Inflammatory macrophage treated with lipopolysaccharide for 4 hours (primary cell): ENCODE measurements at regions not wholly inside any gene's neighbourhood (a gene's known extent, or its start where the extent isn't known, plus 50 kb on each side); places are given as distances from the start of the nearest gene placed in this dataset.

ENCODE experiments used
- DNase-seq: peaks from one replicate; pipeline ENCODE4 v3.0.0-alpha.2; 2020

DNA sequence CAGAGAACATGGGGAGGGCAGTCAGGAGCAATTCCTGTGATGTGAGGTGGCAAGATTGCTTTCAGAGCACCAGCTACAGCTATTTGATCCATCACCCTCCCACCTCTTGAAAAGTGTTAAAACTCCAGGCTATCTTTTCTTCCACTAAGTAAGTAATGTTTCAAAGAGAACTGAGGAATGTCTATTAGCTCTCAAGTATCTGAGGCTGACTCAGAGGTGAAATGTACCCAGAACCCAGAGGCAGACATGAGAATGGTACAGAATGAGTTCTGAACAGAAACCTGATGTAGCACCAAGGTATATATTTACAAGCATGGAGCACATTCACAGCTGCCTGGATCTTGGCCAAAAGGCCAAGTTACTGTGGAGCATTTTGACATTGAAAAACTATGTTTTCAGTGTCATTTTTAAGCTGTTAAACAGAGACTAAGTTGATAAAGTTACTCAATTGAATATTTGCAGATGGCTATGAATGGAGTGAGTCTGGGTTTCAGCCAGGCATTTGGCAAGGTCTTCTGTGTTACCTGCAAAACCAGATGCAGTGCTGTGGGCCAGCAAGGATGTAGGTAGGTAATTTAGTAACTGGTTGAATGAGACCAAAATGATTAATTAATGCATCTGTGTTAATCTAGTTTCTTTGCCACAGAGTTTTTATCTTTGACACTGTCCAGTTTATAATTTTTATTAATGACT lies 227.7 kb upstream of the CD96 start:
- no peak for DNase-seq

GRCh38 chr3:111314898-111315297 lies 227.1 kb upstream of the CD96 start:
- no peak for DNase-seq

DNA sequence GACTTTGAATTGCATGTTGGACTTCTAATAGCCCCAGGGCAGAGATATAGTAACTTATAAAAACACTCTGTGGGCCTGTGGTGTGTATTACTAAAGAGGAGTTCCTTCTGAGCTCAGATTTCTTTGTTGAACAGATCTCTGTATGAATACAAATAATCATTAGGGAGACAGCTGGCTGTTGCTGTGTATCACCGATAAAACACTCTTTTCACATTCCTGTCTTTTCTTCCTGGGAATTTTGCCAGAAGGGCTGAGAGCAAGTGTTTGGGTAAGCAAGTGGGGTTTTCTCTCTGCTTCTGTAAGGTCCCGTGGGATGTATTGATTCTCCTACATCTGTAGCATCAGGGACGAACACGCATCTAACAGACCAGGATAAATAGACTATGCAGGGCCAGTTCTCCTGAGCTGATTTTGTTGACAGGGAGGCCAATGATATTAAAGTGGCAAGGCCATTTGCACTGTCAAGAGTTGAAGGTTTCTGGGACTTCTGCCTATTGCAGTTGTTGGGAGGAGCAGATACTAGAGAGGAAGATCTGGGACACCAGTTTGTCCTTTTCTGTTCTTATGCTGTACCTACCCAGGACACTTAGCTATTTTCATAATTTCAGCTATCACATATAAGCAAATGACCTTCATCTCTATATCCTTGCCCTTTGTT lies 225.9 kb upstream of the CD96 start:
- DNase-seq, result no peak

- DNase-seq, result no peak
Measured at GRCh38 chr3:111318289-111318688, 223.7 kb upstream of the CD96 start.

DNA sequence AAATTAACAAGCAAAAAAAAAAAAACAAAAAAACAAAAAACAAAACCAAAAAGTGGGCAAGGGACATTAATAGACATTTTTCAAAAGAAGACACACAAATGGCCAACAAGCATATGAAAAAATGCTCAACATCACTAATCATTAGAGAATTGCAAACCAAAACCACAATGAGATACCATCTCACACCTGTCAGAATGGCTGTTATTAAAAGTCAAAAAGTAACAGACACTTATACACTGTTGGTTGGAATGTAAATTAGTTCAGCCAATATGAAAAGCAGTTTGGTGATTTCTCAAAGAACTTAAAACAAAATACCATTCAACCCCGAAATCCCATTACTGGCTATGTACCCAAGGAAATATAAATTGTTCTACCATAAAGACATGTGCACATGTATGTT lies 222.4 kb upstream of the CD96 start:
- DNase-seq, result no peak

DNA sequence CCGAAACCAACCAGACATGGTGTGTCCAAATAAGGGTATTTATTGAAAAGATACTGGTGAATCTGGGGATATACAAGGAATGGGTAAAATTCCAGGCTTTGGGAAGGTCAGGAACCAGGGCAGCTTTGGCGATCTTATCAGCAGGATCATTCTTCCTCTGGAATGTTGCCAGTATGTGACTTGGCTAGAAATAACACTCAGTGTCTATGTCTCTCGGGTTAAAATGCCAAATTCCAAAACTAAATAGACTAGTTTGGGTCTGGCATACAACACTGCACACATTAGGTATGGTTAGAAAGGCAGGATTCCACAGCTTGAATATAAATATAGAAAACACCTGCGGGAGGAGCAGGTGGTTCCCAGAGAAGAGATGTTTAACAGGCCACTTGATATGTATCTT lies 220.2 kb upstream of the CD96 start:
- no peak for DNase-seq

DNA sequence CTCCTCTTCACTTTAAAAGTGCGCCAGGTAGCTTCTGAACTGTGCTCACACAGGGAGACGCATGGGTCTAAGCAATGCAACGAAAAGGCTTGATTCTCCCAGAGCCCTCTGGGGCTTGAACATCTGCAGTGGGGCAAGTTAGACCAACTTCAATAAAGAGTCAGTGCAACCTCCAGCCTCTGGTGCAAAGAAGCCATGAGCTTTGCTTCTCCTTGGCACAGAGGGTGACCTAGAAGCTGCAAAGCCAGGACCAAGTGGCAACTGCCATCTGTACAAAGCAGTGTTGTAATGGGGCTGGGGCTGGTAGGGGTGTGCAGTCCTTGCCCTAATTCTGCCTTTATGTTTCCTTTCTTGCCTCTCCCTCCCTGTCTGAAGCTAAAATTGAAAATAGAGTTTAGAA lies 219.0 kb upstream of the CD96 start:
- DNase-seq, result no peak

- no peak for DNase-seq
Measured at GRCh38 chr3:111324151-111324550, 217.8 kb upstream of the CD96 start.

DNA sequence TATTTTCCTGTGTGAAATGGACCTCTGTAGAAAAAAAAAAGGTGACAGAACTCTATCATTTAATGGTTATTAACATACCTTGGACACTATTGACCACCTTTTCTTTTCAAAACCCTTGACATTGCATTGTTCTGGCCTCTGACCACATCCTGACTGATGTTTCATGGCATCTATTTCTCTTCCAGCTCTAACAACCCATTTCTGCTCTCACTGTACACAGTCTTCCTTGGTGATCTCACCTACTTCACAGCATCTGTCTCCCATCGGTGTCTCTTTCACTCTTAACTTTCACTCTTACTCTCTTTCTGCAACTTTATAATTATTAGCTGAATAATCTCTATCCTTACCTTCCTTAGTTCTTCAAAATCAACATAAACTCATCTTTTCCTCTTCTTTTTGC lies 217.4 kb upstream of the CD96 start:
- DNase-seq, result no peak

GRCh38 chr3:111325160-111325718 lies 216.8 kb upstream of the CD96 start:
- no peak for DNase-seq

GRCh38 chr3:111326144-111326995 lies 215.6 kb upstream of the CD96 start:
- no peak for DNase-seq

DNA sequence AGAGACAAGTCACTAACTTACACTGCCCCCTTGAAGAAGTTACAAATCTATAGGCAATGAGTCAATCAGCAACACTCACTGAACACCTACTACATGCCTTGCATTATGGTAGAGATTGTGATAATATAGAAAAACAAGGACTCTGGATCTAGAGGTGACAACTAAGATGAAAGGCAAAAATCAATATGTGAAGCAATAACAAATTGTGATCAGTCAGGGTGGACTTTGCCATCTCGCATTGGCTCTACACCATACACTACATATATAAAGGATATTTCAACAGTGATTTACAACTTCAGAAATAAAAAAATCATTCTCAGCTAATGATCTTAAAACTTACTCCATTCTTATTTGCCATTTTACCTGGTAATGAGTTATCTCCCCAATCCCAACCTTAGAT lies 210.7 kb upstream of the CD96 start:
- DNase-seq, result no peak

DNA sequence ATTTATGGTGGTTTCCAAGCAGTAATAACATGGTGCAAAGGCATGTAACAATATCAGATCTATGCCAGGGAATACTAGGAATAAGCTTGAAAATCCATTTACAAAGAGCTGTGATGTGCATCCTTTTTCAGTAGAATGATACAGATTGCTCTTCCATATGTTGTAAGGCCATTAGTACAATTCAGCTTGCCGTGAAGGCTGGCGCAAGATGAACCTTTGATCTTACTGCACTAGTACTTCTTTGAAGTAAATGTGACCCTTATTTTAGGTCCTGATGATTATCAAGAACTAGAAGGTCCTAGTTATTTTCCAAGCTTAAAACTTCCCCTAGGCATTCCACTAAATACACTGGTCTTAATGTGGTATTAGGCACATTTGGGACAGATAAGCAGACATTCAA lies 210.1 kb upstream of the CD96 start:
- no peak for DNase-seq

GRCh38 chr3:111332488-111333080 lies 209.4 kb upstream of the CD96 start:
- no peak for DNase-seq

GRCh38 chr3:111333642-111334041 lies 208.4 kb upstream of the CD96 start:
- DNase-seq, result no peak

- no peak for DNase-seq
Measured at GRCh38 chr3:111335512-111336303, 206.3 kb upstream of the CD96 start.

- DNase-seq, result no peak
Measured at GRCh38 chr3:111336511-111336910, 205.5 kb upstream of the CD96 start.

- DNase-seq, result no peak
Measured at GRCh38 chr3:111338059-111338698, 203.8 kb upstream of the CD96 start.

DNA sequence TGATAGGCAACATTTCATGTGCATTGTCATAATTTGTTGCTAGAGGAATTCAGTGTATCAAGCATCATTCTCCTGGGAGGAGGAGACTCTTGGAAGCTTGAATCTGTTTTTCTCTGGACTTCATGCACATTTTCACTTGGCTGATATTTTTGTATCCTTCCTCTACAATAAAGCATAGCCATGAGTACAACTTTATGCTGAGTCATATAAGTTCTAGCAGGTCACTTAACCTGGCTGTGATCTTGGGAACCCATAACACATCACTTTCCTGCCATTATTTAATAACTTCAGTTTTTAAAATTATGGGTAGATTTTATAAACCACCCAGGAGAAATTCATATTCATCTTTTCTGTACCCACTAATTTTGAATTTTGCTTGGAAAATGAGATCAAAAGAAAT lies 203.0 kb upstream of the CD96 start:
- no peak for DNase-seq

GRCh38 chr3:111351334-111351733 lies 190.7 kb upstream of the CD96 start:
- DNase-seq, result no peak

- DNase-seq, result no peak
Measured at GRCh38 chr3:111352585-111352984, 189.4 kb upstream of the CD96 start.
